Epithelial cell of proximal tubule (primary cell): ENCODE measurements at regions not wholly inside any gene's neighbourhood (a gene's known extent, or its start where the extent isn't known, plus 50 kb on each side); places are given as distances from the start of the nearest gene placed in this dataset.

ENCODE experiments used
- DNase-seq: peaks from one replicate; pipeline ENCODE4 v3.0.0-alpha.2; 2011; ENCODE audit warnings: low read depth
- H3K4me3 ChIP-seq: 2 replicates; pipeline ENCODE4 v1.5.1; 2011; ENCODE audit warnings: low read depth, mild to moderate bottlenecking, low read length
- TF ChIP-seq, protein P1 (sequence below): conservative IDR thresholded peaks from 2 replicates; pipeline ENCODE4 v1.5.1; 2012; ENCODE audit warnings: low read depth, mild to moderate bottlenecking, low read length

DNA sequence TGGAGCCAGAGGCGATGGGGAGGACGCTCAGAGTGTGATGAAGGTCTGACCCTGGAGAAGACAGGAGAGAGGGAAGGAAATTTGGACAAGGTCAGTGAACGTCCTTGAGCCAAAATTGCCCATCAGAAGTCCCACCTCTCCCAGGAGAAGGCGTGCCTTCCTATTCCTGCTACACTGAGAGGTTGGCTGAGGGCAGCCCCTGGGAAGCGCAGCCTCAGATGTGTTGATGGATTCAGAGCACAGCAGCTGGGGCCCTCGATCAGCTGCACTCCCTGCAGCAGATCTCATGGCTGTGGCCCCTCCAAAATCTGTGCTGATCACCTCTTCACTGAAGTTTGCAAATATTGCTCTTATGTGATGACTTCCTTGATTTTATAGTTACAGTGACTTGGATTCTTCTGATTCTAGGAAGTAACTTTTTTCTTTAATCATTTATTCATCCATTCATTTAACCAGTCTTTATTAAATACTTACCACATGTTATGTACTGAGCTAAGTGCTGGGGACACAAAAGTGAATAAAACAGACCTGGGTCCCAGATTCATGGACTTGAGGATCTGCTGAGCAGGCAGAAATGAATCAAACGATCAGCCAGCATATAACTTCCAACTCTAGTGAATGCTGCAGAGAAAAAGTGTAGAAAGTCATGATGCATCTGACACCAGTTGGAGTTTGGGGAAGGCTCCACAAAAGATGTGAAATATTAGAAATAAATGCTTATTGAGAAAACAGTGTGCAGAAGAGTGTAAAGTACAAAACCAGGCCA, 69.6 kb upstream of the ARMC2 start:
- no peak overlapping the region for H3K4me3 ChIP-seq
- TF ChIP-seq, protein P1, sequence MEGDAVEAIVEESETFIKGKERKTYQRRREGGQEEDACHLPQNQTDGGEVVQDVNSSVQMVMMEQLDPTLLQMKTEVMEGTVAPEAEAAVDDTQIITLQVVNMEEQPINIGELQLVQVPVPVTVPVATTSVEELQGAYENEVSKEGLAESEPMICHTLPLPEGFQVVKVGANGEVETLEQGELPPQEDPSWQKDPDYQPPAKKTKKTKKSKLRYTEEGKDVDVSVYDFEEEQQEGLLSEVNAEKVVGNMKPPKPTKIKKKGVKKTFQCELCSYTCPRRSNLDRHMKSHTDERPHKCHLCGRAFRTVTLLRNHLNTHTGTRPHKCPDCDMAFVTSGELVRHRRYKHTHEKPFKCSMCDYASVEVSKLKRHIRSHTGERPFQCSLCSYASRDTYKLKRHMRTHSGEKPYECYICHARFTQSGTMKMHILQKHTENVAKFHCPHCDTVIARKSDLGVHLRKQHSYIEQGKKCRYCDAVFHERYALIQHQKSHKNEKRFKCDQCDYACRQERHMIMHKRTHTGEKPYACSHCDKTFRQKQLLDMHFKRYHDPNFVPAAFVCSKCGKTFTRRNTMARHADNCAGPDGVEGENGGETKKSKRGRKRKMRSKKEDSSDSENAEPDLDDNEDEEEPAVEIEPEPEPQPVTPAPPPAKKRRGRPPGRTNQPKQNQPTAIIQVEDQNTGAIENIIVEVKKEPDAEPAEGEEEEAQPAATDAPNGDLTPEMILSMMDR = no peak
- DNase-seq = no peak

DNA sequence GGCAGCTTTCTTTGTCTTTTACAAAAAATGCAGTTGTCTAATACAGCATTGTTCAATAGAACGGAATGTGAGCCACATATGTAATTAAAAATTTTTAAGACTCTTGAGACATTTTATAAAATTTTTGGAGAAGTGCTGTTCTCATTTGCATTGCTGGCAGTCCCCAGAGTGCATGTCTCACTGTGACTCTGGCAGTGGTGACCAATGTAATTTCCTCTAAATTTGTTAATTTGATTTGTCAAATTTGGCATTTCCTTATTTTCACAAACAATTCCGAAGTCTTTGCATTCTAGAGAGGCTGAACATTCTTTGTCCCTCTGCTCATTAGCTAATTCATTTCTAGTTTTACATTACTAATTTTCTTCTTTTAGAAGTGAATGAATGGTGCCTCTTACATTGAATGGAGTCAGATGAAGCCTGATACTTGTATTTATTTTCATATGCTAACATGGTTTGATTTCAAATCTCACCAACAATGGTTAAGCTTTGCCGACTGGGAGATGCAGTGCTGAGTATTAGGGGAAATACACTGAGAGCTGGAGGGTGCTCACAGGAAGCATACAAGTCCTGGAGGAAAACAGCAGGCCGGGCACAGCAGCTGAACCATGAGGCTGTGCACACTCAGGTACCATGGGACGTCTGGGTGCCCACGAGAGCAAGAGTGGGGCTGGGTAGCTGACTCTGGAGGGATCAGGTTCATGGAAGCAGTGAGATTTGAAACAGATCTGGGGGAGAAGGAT, 68.5 kb upstream of the ARMC2 start:
- no peak for DNase-seq
- TF ChIP-seq, protein P1 = no peak

DNA sequence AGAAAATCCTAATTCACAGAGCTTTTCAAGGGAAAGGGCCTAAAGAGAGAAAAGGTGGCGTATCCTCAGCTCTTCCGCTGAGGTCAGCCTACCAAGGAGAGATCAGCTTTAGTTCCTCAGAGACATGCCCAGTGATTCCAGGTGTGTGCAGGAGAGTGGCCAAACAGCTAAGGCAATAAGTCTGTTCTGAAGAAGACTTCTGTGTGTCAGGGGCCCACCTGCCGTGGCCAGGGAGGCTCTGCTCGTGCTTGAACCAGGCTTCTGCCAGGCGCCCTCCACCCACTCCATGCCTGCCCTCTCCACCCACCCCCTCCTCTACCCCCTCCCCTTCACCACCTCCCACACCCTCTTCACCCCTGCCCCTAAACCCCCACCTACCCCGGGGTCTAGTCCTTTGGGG, 67.4 kb upstream of the ARMC2 start:
- TF ChIP-seq, protein P1 = no peak
- no peak overlapping the region for H3K4me3 ChIP-seq
- DNase-seq = no peak

More for the DNA sequence above, 68.5 kb upstream of the ARMC2 start:
- H3K4me3 ChIP-seq = no peak overlapping the region

DNA sequence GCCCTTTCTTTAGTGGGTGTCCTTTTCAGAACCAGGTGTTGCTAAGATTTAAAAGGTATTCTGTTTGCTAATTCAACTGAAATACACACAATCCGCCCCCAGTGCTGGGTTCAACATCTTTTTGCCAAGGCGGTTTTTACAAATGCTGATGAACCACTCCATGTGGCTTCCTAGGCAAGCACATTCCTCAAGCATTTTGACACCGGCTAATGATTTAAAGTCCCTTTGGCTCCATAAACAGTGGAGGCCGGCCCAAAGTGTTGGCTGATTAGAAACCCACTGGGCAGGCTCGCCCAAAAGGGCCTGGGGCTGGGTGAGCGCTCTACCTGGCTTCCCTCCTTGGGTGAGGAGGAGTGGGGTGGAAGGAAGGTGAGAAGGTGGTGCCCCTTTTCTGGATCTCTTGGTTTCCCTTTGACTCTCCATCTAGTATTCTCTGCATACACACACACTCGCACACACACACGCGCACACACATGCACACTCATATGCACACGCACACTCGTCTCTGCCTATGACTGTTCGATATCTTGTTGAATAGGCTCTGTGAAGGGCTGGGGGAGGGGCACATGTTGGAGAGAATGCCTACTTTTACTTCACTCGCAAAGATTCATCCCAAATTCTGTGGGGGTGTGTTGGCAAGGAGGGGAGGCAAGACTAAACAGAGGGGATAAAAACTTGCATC, 66.7 kb upstream of the ARMC2 start:
- DNase-seq = no peak
- TF ChIP-seq, protein P1 = no peak
- H3K4me3 ChIP-seq = peak overlapping the region; percentile 57

DNA sequence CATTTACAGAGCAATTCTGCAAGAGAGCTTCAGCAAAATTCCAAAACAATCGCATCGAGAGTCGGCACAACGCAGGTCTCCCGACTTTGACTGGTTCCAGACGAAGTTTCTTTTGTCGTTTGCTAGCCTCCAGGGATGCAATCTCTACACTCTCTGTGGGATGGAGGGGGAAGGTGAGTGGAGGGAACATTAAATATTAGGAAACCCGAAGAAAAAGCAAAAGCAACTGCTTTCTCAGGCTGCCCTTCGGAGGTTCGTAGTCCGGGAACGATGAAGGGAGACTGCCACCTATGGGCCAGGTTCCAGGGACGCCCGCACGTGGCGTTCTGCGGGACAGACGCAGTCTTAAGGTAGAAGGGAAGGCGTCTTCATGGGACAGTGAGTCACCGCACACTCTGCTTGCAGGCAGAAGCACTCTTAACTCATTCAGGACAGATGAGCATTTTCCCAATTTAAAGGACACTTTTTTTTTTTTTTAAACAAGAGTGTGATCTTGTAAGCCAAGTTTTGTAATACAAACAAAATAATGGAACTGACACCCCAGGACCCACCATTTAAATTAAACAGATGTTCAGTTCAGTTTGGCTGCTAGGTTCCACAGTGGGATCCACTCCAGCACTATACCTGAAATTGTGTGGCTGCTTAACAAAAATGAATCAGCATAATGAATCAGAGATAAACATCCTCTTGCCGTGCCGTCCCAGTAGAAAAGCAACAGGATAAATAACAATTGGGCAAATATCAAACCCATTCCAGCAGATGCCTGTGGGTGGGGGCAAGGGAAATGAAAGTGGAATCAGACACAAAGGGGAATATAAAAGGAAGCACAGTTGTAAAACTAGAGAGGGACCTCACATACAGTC, 65.8 kb upstream of the ARMC2 start:
- H3K4me3 ChIP-seq = peak overlapping the region; percentile 57
- TF ChIP-seq, protein P1 = peak; percentile 91
- peak; percentile 52 for DNase-seq

DNA sequence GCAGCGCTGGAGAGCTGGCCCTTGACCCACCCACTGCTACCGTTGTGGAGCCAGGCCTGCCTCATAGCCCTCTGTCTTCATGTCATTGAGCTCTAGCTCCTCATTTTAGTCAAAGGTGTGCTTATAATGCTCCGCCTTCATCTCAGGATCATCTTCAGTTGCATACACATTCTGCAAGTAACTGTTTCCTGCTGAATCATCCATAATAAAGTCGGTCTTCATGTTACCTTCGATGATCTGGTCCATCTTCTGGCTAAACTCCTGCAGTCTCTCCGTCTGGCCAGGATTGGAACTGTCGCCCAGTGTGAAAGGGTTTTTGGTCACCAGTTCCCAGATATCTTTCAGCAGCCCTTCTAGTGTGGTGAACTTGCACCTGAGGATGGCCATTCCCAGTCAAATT, 62.6 kb upstream of the ARMC2 start:
- TF ChIP-seq, protein P1 = no peak
- DNase-seq = no peak
- H3K4me3 ChIP-seq = no peak overlapping the region
